SU-DHL-6 (cell line): ENCODE measurements at regions not wholly inside any gene's neighbourhood (a gene's known extent, or its start where the extent isn't known, plus 50 kb on each side); places are given as distances from the start of the nearest gene placed in this dataset.

Source experiments
- H2AFZ ChIP-seq: fragments of 200-600 bp; sonication (generic); 2 replicates; pipeline ENCODE4 v1.6.1; 2014; ENCODE audit warnings: low read depth, mild to moderate bottlenecking, moderate library complexity, mixed read lengths, antibody characterized with exemption, low read length; ENCODE audit not compliant: severe bottlenecking
- H3F3A ChIP-seq: fragments of 200-600 bp; shearing (Covaris generic); 2 replicates; pipeline ENCODE4 v1.6.0; 2016; ENCODE audit warnings: antibody characterized with exemption, mild to moderate bottlenecking; ENCODE audit not compliant: insufficient read depth
- H3K27ac ChIP-seq: fragments of 200-600 bp; sonication (generic); 2 replicates; pipeline ENCODE4 v1.5.1; 2016; ENCODE audit warnings: low read depth, mild to moderate bottlenecking, low read length, moderate library complexity, mixed read lengths
- H3K27me3 ChIP-seq: fragments of 200-600 bp; sonication (generic), shearing (Covaris generic); 2 replicates; pipeline ENCODE4 v1.6.0; 2014; ENCODE audit warnings: mild to moderate bottlenecking, low read length
- H3K36me3 ChIP-seq: fragments of 200-600 bp; sonication (generic); 2 replicates; pipeline ENCODE4 v1.6.1; 2014; ENCODE audit warnings: mild to moderate bottlenecking, low read length, mixed read lengths
- H3K4me2 ChIP-seq: fragments of 300-600, 200-600 bp; shearing (Covaris generic), sonication (generic); 2 replicates; pipeline ENCODE4 v1.6.0; 2014; ENCODE audit warnings: low read length, low read depth, mild to moderate bottlenecking; ENCODE audit not compliant: poor library complexity, severe bottlenecking
- H3K4me3 ChIP-seq: fragments of 200-600 bp; sonication (generic); 2 replicates; pipeline ENCODE4 v1.5.1; 2014; ENCODE audit warnings: antibody characterized with exemption, low read length, mild to moderate bottlenecking, mixed read lengths; ENCODE audit not compliant: insufficient read depth, poor library complexity, severe bottlenecking
- H3K79me2 ChIP-seq: fragments of 200-600 bp; sonication (generic); 2 replicates; pipeline ENCODE4 v1.6.1; 2014; ENCODE audit warnings: mild to moderate bottlenecking, low read length, moderate library complexity; ENCODE audit not compliant: insufficient read depth
- H3K9ac ChIP-seq: fragments of 200-600 bp; sonication (generic); 2 replicates; pipeline ENCODE4 v1.7.0; 2014; ENCODE audit warnings: mild to moderate bottlenecking, low read length
- H3K9me2 ChIP-seq: fragments of 200-600 bp; sonication (generic); replicated peaks from 2 replicates; pipeline ENCODE4 v1.6.1; 2014; ENCODE audit warnings: low read length; ENCODE audit not compliant: insufficient read depth
- H3K9me3 ChIP-seq: fragments of 200-600 bp; sonication (generic); 2 replicates; pipeline ENCODE4 v1.6.1; 2014; ENCODE audit warnings: low read length, mixed read lengths; ENCODE audit not compliant: insufficient read depth
- H4K20me1 ChIP-seq: fragments of 200-600 bp; sonication (generic); 2 replicates; pipeline ENCODE4 v1.6.1; 2014; ENCODE audit warnings: low read depth, mild to moderate bottlenecking, antibody characterized with exemption, low read length, moderate library complexity, mixed read lengths
- EZH2phosphoT487 ChIP-seq: fragments of 200-600 bp; sonication (generic), shearing (Covaris generic); conservative IDR thresholded peaks from 2 replicates; pipeline ENCODE4 v1.6.1; 2018; ENCODE audit warnings: mild to moderate bottlenecking, antibody characterized with exemption, low read length, moderate library complexity, mixed read lengths
- TF ChIP-seq, protein P1 (sequence below): fragments of 200-600 bp; sonication (generic); IDR thresholded peaks from one replicate; pipeline ENCODE4 v1.5.1; 2017; ENCODE audit warnings: antibody characterized with exemption, mild to moderate bottlenecking, low read length, moderate library complexity; ENCODE audit not compliant: insufficient read depth, poor library complexity, severe bottlenecking

DNA sequence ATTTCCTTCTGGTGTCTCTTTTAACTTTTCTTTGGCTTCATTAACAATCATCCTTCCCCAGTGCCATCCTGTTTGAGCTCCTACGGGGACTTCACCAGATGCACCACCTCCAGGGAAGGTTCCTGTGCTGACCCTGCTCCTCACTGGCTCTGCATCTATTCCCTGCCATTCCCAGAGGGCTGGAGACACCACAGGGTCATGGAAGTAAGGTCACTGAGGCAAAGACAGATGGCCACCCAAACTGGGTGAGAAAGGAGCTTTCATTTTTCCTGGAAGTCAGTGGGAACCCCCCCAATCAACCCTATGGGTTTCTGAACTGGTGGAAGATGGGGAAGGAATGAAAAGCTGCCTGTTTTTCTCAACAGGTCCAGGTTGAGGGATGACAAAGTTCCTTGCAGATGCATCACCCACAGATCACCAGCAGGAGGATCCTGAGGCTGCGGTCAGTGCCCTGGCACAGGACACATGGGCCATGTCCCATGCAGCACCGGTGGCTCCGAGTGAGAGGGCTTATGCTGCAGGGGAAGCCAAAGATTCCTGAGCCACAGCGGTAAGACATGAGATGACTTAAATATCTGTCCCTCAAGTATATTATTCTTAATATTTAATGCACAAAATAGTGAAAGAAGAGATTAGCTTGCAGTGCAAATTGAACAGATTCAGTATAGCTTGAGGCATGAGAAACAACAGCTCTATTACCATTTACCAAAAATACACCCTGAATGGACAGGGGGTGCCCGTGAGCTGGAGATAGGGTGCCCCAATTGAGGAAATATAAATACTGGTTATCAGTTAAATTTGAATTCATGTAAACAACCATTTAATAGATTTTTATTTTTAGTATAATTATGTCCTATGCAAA lies 73.0 kb upstream of the VPREB1 start:
- Histone ChIP-seq H3K27me3 (no peaks in the 10 kb centered on the region), H3K9me2 (no peaks in the 10 kb centered on the region), H2AFZ (no peak overlapping the region), H3K4me2 (no peak overlapping the region), H3K9me3 (no peaks in the 10 kb centered on the region), H3K36me3 (no peaks in the 10 kb centered on the region), H3F3A (peaks cover 40% of the 10 kb centered on the region), H3K27ac (no peak overlapping the region), H3K9ac (no peak overlapping the region), H3K4me3 (no peak overlapping the region), H3K79me2 (no peaks in the 10 kb centered on the region), H4K20me1 (no peaks in the 10 kb centered on the region)
- TF ChIP-seq, protein P1, sequence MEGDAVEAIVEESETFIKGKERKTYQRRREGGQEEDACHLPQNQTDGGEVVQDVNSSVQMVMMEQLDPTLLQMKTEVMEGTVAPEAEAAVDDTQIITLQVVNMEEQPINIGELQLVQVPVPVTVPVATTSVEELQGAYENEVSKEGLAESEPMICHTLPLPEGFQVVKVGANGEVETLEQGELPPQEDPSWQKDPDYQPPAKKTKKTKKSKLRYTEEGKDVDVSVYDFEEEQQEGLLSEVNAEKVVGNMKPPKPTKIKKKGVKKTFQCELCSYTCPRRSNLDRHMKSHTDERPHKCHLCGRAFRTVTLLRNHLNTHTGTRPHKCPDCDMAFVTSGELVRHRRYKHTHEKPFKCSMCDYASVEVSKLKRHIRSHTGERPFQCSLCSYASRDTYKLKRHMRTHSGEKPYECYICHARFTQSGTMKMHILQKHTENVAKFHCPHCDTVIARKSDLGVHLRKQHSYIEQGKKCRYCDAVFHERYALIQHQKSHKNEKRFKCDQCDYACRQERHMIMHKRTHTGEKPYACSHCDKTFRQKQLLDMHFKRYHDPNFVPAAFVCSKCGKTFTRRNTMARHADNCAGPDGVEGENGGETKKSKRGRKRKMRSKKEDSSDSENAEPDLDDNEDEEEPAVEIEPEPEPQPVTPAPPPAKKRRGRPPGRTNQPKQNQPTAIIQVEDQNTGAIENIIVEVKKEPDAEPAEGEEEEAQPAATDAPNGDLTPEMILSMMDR = no peak
- TF ChIP-seq EZH2phosphoT487 = no peak

DNA sequence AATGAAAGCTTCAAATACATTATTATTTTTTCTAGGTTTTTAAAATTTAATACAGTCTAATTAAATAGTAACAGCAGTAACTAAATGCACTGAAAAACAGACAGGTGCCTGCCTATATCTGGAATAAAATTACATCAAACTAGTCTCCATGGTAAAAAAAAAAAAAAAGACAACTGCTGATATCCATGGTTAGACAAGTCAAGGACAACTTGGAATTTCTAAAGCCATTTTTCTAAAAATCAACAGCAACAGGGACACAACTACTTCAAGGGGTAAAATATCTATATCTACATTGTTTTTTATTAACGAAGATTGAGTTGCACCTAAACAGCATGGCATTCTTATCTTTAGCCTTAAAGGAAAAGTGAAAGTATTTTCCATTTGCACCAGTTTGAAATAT lies 74.7 kb upstream of the VPREB1 start:
- Histone ChIP-seq H3K4me3 (peak overlapping the region; percentile 16), H3K27me3 (no peaks in the 10 kb centered on the region), H3F3A (peaks cover 47% of the 10 kb centered on the region), H3K36me3 (no peaks in the 10 kb centered on the region), H3K9ac (peak overlapping the region; percentile 39; the same call in 1 of the 2 replicates), H3K9me3 (no peaks in the 10 kb centered on the region), H3K9me2 (no peaks in the 10 kb centered on the region), H4K20me1 (no peaks in the 10 kb centered on the region), H3K79me2 (no peaks in the 10 kb centered on the region; the same call in 1 of the 2 replicates), H3K27ac (peak overlapping the region; percentile 100), H2AFZ (peak overlapping the region; percentile 1), H3K4me2 (peak overlapping the region; percentile 81)
- TF ChIP-seq, protein P1 = no peak
- TF ChIP-seq EZH2phosphoT487 = no peak

- Histone ChIP-seq H3K9ac (peak overlapping the region; percentile 64), H3K36me3 (no peaks in the 10 kb centered on the region), H2AFZ (peak overlapping the region; percentile 7), H3K79me2 (no peaks in the 10 kb centered on the region; the same call in 1 of the 2 replicates), H3K27me3 (no peaks in the 10 kb centered on the region), H3K4me3 (peak overlapping the region; percentile 39), H3F3A (peaks cover 51% of the 10 kb centered on the region), H4K20me1 (no peaks in the 10 kb centered on the region), H3K9me2 (no peaks in the 10 kb centered on the region), H3K27ac (peak overlapping the region; percentile 100), H3K4me2 (peak overlapping the region; percentile 81), H3K9me3 (no peaks in the 10 kb centered on the region)
- TF ChIP-seq EZH2phosphoT487 = no peak
- TF ChIP-seq, protein P1 = no peak
Observed at GRCh38 chr22:22168941-22169867, 75.4 kb upstream of the VPREB1 start.
